PC-3 (cell line): ENCODE measurements at regions not wholly inside any gene's neighbourhood (a gene's known extent, or its start where the extent isn't known, plus 50 kb on each side); places are given as distances from the start of the nearest gene placed in this dataset.

ENCODE experiments used
- CTCF ChIP-seq: fragments of 300-600 bp; sonication (generic); conservative IDR thresholded peaks from 2 replicates; pipeline ENCODE4 v1.5.1; 2017; ENCODE audit warnings: antibody characterized with exemption, low read depth, mild to moderate bottlenecking, low read length
- EZH2 ChIP-seq: fragments of 300-600 bp; sonication (generic); IDR thresholded peaks from one replicate; pipeline ENCODE4 v1.6.1; 2017; ENCODE audit warnings: antibody characterized with exemption, mild to moderate bottlenecking, low read length; ENCODE audit not compliant: unreplicated experiment
- EZH2phosphoT487 ChIP-seq: fragments of 300-600 bp; sonication (generic); IDR thresholded peaks from 2 replicates; pipeline ENCODE4 v1.6.1; 2018; ENCODE audit warnings: mild to moderate bottlenecking, antibody characterized with exemption, low read length, borderline replicate concordance

GRCh38 chr1:200488375-200489165 is 78.7 kb upstream of the ZNF281 start:
- TF ChIP-seq CTCF (peak; percentile 99), EZH2 (no peak), EZH2phosphoT487 (no peak)
